Pancreas (tissue), 10 donors: ENCODE measurements at regions not wholly inside any gene's neighbourhood (a gene's known extent, or its start where the extent isn't known, plus 50 kb on each side); places are given as distances from the start of the nearest gene placed in this dataset.

ENCODE experiments used
- ATAC-seq, 4 donors: fragments of 200-7000 bp; cut with Tn5 transposase; one replicate each; pipeline versions ENCODE4 v1.8.0 to v1.9.1; 2020; ENCODE audit warnings: mild to moderate bottlenecking in 4 of 4, moderate library complexity in 4 of 4
- DNase-seq, 6 donors: peaks; one replicate each; pipeline ENCODE4 v3.0.0-alpha.2; 2020
- FAIRE-seq: peaks from 2 replicates; lab custom pipeline; 2012; peaks lifted over from hg19 to GRCh38; lab: Jason Lieb, UNC
- H3K27ac ChIP-seq, 4 donors: fragments of 200-600 bp; sonication (generic); 1 replicate in 3 of 4; 2 replicates in 1 of 4; pipeline versions ENCODE4 v1.5.0 to v1.8.0; 2020
- H3K27me3 ChIP-seq, 4 donors: fragments of 200-600 bp; one replicate each; pipeline ENCODE4 v1.8.0; 2021
- H3K36me3 ChIP-seq, 3 donors: fragments of 200-600 bp; sonication (generic) in 1 of 3; one replicate each; pipeline versions ENCODE4 v1.5.0 to v1.8.0; 2020 to 2021
- H3K4me1 ChIP-seq, 3 donors: fragments of 200-600 bp; one replicate each; pipeline ENCODE4 v1.8.0; 2021
- H3K4me3 ChIP-seq, 4 donors: fragments of 200-600 bp; sonication (generic) in 2 of 4; one replicate each; pipeline versions ENCODE4 v1.5.0 to v1.8.0; 2020 to 2021
- H3K9me3 ChIP-seq, 4 donors: fragments of 200-600 bp; one replicate each; pipeline ENCODE4 v1.8.0; 2021
- WGBS, 2 donors: extraction: QIAGEN DNeasy Blood & Tissue Kit; methylation state at CpG; one replicate each; pipeline ENCODE4 v1.1.7; 2013; 5-methylcytosine and 5-hydroxymethylcytosine counted together
- intact Hi-C, 3 donors: fragments of 100-400 bp; cut with DNase I; formaldehyde crosslinking; loops; one replicate each; pipeline versions ENCODE4 v1.11.1 to v1.14.2; 2022
- TF ChIP-seq, protein P1 (sequence below), 4 donors: fragments of 200-600 bp; sonication (generic) in 3 of 4; IDR thresholded peaks; one replicate each; pipeline versions ENCODE4 v1.5.0 to v1.8.0; 2021; ENCODE audit warnings: antibody characterized with exemption in 4 of 4
- donor health status: healthy with polysubstance abuse.
- donor health status: DM: no; HTN: no; CAD: no; lungs with moderate emphysema.
- donor health status: DM: no; HTN: no; CAD: no.
- donor health status: control.
- donor health status: control.
- donor health status: Bipolar disorder and iron deficiency.
- donor health status: DM: yes; HTN: yes; CAD: no.
- donor health status: DM: no; HTN: no; CAD: no.
- donor health status: DM: no; HTN: no; CAD: no.
- donor health status: DM: yes; HTN: yes; CAD: no.

DNA sequence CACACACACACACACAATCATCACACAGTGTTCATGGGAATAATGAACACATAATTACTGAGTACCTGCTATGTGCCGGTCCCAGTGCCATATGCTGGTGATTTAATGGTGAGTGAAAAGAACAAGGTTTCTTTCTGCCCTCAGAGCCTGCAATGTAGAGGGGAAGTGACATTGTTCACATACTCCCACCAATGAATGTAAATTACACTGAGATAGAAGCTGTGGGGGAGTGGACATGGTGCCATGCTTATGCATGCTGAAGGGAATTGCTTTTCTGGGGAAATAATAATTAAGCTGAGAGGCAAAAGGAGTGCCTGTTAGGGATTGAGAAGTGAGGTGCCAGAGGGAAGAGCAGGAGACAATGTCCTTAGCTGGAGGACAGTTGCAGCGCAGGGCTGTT, 175.1 kb downstream of the MFSD1 start:
- Histone ChIP-seq H3K4me3 (no peak overlapping the region), H3K9me3 (no peaks in the 10 kb centered on the region), H3K27ac (no peak overlapping the region), H3K36me3 (no peaks in the 10 kb centered on the region), H3K27me3 (no peaks in the 10 kb centered on the region), H3K4me1 (peaks cover 0 to under 1% (median 0%) of the 10 kb centered on the region in 3 donors)
- no peak for ATAC-seq
- DNase-seq = no peak
- FAIRE-seq = no peak
- intact Hi-C loops = no loop called here
- TF ChIP-seq, protein P1, sequence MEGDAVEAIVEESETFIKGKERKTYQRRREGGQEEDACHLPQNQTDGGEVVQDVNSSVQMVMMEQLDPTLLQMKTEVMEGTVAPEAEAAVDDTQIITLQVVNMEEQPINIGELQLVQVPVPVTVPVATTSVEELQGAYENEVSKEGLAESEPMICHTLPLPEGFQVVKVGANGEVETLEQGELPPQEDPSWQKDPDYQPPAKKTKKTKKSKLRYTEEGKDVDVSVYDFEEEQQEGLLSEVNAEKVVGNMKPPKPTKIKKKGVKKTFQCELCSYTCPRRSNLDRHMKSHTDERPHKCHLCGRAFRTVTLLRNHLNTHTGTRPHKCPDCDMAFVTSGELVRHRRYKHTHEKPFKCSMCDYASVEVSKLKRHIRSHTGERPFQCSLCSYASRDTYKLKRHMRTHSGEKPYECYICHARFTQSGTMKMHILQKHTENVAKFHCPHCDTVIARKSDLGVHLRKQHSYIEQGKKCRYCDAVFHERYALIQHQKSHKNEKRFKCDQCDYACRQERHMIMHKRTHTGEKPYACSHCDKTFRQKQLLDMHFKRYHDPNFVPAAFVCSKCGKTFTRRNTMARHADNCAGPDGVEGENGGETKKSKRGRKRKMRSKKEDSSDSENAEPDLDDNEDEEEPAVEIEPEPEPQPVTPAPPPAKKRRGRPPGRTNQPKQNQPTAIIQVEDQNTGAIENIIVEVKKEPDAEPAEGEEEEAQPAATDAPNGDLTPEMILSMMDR (IDR thresholded peaks at IDR 0.05) = no peak
- 83 to 88% methylated on average over 2 of the region's 2 CpGs for WGBS, 2 donors

DNA sequence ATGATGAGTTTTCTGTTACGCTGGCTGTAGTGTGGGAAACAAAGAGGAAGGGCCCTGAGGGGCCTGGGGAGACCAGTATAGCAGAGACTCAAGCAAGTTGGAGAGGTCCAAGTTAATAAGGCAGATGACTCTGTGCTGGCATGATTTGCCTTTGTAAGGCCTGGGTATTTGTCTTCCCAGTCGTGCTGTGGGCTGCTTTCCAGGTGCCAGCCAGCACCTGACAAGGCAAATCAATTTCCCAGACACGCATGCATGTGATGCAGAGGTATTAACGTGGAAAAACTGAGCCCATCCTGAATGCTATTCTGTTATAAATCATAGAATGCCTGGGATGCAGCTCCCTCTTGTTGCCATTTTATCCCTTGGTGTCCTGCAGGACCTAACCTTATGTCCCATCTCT, 175.6 kb downstream of the MFSD1 start:
- Histone ChIP-seq H3K27ac (no peak overlapping the region), H3K36me3 (no peaks in the 10 kb centered on the region), H3K9me3 (no peaks in the 10 kb centered on the region), H3K4me3 (no peak overlapping the region), H3K4me1 (peaks cover 0 to 6% (median 0%) of the 10 kb centered on the region in 3 donors), H3K27me3 (no peaks in the 10 kb centered on the region)
- peak; percentile 67 to 81 (median 76) for ATAC-seq
- 29 to 30% methylated on average over 4 of the region's 4 CpGs for WGBS, 2 donors
- no peak for FAIRE-seq
- intact Hi-C loops = no loop called here
- TF ChIP-seq, protein P1 (IDR thresholded peaks at IDR 0.05) = no peak
- DNase-seq = peak in 5 of 6 donors; percentile 28 to 50 (median 35)

DNA sequence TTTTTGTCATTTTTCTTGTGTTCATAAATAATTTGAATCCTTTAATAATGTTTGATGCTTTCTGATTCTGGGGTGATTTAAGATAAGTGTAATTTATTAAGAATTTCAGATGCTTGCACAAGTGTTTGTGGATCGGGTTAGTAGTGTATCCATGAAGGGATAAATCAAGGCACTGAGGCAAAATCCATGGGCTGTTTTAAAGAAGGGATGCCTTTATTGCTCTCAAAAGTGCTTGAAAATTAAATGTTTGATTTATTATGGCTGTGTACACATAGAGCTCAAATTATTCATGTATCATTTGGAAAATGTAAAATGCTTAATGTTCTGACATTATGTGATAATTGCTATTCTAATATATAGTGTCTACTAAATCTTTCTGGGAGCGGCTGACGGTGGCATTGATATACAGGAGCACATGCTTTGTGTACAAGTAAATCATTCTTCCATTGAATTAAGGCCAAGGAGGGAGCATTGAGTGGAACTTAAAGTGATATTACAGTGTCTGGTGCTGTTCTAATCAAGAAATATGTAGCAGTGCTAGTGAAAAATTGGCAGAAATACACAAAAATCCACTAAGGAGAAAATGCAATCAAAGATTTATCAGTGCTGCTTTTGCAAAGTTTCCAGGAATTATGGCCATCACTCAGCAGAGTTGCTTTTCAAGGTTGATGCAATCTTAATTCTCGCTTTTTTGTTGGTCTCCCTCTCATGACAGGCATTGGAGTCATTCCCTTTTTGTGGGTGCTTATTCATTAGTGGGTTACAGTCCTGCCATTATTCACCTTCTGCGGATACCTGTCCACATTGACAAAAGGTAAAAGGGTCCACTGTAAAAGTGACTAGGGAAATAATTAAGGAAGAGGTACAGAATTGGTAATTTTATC, 181.6 kb downstream of the MFSD1 start:
- ATAC-seq (peak in 2 of 4 donors; percentile 49 to 56), DNase-seq (no peak), FAIRE-seq (no peak)
- 43 to 45% methylated on average over 5 of the region's 5 CpGs for WGBS, 2 donors
- Histone ChIP-seq H3K27me3 (no peaks in the 10 kb centered on the region), H3K27ac (no peak overlapping the region), H3K9me3 (no peaks in the 10 kb centered on the region), H3K4me3 (no peak overlapping the region), H3K36me3 (no peaks in the 10 kb centered on the region), H3K4me1 (peaks cover 0 to 18% (median 12%) of the 10 kb centered on the region in 3 donors)
- intact Hi-C loops = no loop called here
- TF ChIP-seq, protein P1 (IDR thresholded peaks at IDR 0.05) = no peak

DNA sequence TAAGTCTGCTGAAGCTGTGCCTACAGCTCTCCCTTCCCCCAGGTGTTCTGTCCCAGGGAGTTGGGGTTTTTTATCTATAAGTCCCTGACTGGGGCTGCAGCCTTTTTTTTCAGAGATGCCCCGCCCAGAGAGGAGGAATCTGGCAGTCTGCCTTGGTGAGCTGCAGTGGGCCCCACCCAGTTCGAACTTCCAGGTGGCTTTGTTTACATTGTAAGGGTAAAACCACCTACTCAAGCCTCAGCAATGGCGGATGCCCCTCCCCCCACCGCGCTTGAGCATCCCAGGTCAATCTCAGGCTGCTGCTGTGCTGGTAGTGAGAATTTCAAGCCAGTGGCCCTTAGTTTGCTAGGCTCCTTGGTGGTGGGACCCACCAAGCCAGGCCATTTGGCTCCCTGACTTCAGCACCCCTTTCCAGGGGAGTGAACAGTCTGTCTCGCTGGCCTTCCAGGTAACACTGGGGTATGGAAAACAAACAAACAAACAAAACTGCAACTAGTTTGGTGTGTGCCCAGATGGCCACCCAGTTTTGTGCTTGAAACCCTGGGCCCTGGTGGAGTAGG, 189.4 kb downstream of the MFSD1 start:
- H3K4me3 ChIP-seq = no peak overlapping the region
- FAIRE-seq = no peak
- WGBS, 2 donors = 10 to 24% methylated on average over 6 of the region's 6 CpGs
- TF ChIP-seq, protein P1 (IDR thresholded peaks at IDR 0.05) = no peak
- H3K27ac ChIP-seq = no peak overlapping the region
- H3K9me3 ChIP-seq = no peaks in the 10 kb centered on the region
- H3K4me1 ChIP-seq = no peaks in the 10 kb centered on the region
- ATAC-seq = peak in 2 of 4 donors; percentile 37 to 84
- no peaks in the 10 kb centered on the region for H3K27me3 ChIP-seq
- intact Hi-C loops = no loop called here
- DNase-seq = peak; percentile 21 to 52 (median 34)
- H3K36me3 ChIP-seq = no peaks in the 10 kb centered on the region

DNA sequence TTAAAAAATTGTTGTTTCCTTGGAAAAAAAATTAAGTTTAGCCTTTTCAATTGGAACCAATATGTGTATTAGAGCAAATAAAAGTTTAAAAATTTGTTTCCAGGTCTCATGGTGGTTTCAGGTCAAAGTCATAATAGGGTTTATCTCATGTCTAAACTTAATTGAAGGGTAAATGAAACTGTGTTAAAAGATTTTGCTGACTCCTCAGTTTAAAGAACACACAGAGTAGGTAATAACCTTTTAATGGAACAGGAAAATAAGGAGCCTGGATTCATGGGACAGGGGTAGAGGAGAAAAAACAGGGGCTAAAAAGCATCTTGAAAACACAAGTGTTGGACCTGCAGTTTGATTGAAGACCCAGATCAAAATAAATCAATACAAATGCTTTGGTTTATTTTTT, 190.6 kb downstream of the MFSD1 start:
- TF ChIP-seq, protein P1 (IDR thresholded peaks at IDR 0.05) = no peak
- DNase-seq (no peak), ATAC-seq (no peak)

More for the DNA sequence above, 190.6 kb downstream of the MFSD1 start:
- no peak overlapping the region for H3K27ac ChIP-seq
- no peaks in the 10 kb centered on the region for H3K9me3 ChIP-seq
- no peaks in the 10 kb centered on the region for H3K27me3 ChIP-seq
- no peak for FAIRE-seq
- intact Hi-C loops = no loop called here
- no peaks in the 10 kb centered on the region for H3K36me3 ChIP-seq
- no peak overlapping the region for H3K4me3 ChIP-seq
- no peaks in the 10 kb centered on the region for H3K4me1 ChIP-seq
